Coronary artery (tissue), 2 donors: ENCODE measurements at regions not wholly inside any gene's neighbourhood (a gene's known extent, or its start where the extent isn't known, plus 50 kb on each side); places are given as distances from the start of the nearest gene placed in this dataset.

Source experiments
- DNase-seq: peaks from one replicate; pipeline ENCODE4 v3.0.0-alpha.2; 2017; ENCODE audit warnings: low spot score
- H3K27ac ChIP-seq, 2 donors: fragments of 200-600 bp; sonication (generic); one replicate each; pipeline ENCODE4 v1.5.1; 2016 to 2019
- H3K4me3 ChIP-seq: fragments of 200-600 bp; sonication (generic); 2 replicates; pipeline ENCODE4 v1.5.1; 2016; ENCODE audit warnings: mild to moderate bottlenecking, moderate library complexity
- TF ChIP-seq, protein P1 (sequence below): fragments of 200-600 bp; sonication (generic); IDR thresholded peaks from one replicate; pipeline ENCODE4 v1.5.1; 2019; ENCODE audit warnings: antibody characterized with exemption

DNA sequence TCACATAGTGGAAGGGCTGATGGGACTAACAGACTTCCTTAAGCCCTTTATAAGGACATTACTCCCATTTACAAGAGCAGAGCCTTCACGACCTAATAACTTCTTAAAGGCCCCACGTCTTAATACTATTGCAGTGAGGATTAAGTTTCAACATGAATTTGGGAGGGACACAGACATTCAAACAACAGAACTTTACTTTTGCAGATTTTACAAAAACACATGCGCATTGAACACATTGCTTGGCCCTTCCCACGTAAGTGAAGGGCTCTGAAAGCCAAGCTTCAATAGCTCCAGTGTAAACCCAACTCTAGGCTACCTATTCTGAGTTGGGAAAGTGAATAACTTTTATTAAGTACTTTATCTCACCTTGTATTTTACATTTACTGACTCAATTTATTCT, 53.8 kb upstream of the DNAH5 start:
- Histone ChIP-seq H3K27ac (no peak overlapping the region), H3K4me3 (no peak overlapping the region)
- DNase-seq, result no peak
- TF ChIP-seq, protein P1, sequence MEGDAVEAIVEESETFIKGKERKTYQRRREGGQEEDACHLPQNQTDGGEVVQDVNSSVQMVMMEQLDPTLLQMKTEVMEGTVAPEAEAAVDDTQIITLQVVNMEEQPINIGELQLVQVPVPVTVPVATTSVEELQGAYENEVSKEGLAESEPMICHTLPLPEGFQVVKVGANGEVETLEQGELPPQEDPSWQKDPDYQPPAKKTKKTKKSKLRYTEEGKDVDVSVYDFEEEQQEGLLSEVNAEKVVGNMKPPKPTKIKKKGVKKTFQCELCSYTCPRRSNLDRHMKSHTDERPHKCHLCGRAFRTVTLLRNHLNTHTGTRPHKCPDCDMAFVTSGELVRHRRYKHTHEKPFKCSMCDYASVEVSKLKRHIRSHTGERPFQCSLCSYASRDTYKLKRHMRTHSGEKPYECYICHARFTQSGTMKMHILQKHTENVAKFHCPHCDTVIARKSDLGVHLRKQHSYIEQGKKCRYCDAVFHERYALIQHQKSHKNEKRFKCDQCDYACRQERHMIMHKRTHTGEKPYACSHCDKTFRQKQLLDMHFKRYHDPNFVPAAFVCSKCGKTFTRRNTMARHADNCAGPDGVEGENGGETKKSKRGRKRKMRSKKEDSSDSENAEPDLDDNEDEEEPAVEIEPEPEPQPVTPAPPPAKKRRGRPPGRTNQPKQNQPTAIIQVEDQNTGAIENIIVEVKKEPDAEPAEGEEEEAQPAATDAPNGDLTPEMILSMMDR, result no peak

- Histone ChIP-seq H3K27ac (no peak overlapping the region), H3K4me3 (no peak overlapping the region)
- no peak for DNase-seq
- TF ChIP-seq, protein P1, result no peak
Measured at GRCh38 chr5:13997514-13997913, 53.0 kb upstream of the DNAH5 start.

- H3K4me3 ChIP-seq, result no peak overlapping the region
- DNase-seq, result no peak
- TF ChIP-seq, protein P1, result no peak
- no peak overlapping the region for H3K27ac ChIP-seq
Measured at GRCh38 chr5:13994621-13995253, 50.2 kb upstream of the DNAH5 start.
